ENCODE measurements at regions not wholly inside any gene's neighbourhood (a gene's known extent, or its start where the extent isn't known, plus 50 kb on each side); places are given as distances from the start of the nearest gene placed in this dataset.

GRCh38 chr16:72444696-72445095 lies 272.7 kb upstream of the PMFBP1 start:
- no peak for DNase-seq

- no peak for DNase-seq
Measured at GRCh38 chr16:72443809-72444208, 271.9 kb upstream of the PMFBP1 start.

GRCh38 chr16:72442385-72443158 lies 270.6 kb upstream of the PMFBP1 start:
- no peak for DNase-seq

DNA sequence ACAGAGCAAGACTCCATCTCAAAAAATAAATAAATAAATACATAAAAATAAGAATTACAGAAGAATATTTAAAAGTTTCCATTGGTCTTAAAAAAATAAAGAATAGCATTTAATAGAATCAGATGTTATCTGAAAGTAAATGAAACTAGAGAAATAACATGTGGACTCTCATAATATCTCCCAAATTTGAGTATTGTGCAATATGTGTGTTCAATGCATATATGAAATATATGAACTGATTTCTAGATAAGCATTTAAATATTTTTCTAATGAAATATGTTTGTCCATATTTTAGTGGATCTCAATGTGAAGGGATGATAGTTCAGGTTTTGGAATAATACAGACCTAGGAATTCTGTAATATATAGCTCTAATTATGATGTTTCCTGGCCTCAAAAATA lies 265.9 kb upstream of the PMFBP1 start:
- DNase-seq, result no peak

- DNase-seq, result no peak
Measured at GRCh38 chr16:72434159-72434558, 262.2 kb upstream of the PMFBP1 start.

- DNase-seq, result no peak
Measured at GRCh38 chr16:72430121-72430520, 258.2 kb upstream of the PMFBP1 start.

- no peak for DNase-seq
Measured at GRCh38 chr16:72429671-72430081, 257.7 kb upstream of the PMFBP1 start.

DNA sequence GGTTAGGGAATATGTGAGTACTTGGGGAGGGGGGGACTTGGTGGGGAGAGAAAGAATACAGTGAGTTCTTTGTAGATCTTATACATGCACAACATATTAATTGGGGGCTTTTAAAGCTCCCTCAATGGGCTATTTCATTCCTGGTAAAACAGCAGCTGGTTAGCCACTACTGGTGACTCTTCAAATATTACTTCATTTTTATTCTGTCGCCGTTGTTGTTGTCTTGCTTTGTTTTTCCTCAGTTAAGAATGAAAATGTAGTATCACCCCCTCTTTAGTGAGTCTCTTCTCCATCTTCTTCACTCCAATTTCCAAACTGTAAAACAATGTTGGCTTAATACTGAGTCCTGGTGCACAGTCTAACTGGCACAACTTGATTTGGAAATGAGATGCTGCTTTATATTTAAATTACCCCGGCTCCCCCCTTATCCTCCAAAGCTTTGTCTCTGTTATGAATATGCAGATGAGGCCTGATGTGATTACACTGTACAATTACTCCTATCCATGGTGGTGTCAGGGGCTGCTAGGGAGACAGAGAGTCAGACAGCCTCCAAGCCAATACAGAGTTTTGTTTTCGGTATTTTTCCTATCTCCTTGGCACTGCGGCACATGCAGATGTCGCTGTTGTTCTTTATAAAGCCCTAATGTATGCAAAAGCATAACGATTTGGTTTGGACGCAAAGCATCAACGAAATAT lies 256.9 kb upstream of the PMFBP1 start:
- no peak for DNase-seq

GRCh38 chr16:72427783-72428331 lies 255.9 kb upstream of the PMFBP1 start:
- no peak for DNase-seq

GRCh38 chr16:72427051-72427782 lies 255.3 kb upstream of the PMFBP1 start:
- DNase-seq, result no peak

GRCh38 chr16:72426386-72426785 lies 254.4 kb upstream of the PMFBP1 start:
- DNase-seq, result no peak

DNA sequence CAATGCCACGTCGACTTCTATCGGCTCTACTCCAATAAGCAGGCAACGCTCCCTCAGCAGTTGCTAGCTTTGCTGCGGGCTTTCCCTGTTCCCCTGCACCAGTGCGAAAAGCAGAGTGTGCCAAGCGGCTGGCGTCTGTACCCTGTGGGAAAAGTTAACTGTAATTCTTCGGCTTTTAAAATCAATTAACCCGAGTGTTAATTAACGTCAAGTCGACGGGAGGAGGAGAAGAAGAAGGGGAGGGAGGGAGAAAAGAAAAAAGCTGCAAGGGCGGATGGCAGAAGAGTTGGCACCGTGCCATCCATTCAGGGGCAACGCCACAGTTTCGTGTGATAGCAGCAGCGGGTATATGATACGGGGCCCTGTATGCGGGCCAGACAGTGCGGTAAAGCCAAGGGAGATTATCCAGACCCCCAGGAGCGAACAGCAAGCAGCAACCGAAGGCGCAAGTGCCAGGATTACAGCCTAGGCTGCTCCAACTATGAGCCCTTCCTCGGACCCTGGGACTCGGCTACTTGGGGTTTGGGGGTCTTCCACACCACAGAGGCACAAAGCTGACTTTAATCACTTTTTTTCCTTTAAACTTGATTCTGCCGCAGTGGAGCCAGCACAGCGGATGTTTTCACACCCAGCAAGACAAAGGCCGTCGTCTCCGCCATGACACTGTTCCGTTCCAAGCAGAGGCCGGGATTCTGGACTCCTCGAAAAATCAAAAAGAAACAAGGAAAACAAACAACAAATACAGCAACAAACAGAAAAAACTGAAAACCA lies 253.8 kb upstream of the PMFBP1 start:
- DNase-seq, result no peak

GRCh38 chr16:72424757-72425156 lies 252.8 kb upstream of the PMFBP1 start:
- no peak for DNase-seq

- no peak for DNase-seq
Measured at GRCh38 chr16:72422308-72422897, 250.4 kb upstream of the PMFBP1 start.

DNA sequence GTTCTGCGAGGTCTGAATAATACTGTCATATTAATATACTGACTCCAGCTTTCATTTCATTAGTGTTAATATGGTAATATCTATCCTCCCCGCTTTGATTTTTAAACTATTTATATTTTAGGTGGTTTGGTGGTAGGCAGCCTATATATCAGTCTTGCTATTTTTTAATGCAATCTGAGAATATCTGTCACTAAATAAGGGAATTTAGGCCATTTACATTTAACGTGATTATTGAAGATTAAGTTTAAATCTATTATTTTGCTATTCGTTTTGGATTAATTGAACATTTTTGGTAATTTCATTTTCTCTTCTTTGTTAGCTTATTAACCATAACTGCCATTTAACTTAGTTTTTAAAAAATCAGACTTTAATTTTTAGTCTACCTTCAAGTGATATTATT lies 247.7 kb upstream of the PMFBP1 start:
- DNase-seq, result no peak

GRCh38 chr16:72415379-72415778 lies 243.4 kb upstream of the PMFBP1 start:
- no peak for DNase-seq

- DNase-seq, result no peak
Measured at GRCh38 chr16:72410492-72410891, 238.5 kb upstream of the PMFBP1 start.

GRCh38 chr16:72409423-72409822 lies 237.5 kb upstream of the PMFBP1 start:
- DNase-seq, result no peak

DNA sequence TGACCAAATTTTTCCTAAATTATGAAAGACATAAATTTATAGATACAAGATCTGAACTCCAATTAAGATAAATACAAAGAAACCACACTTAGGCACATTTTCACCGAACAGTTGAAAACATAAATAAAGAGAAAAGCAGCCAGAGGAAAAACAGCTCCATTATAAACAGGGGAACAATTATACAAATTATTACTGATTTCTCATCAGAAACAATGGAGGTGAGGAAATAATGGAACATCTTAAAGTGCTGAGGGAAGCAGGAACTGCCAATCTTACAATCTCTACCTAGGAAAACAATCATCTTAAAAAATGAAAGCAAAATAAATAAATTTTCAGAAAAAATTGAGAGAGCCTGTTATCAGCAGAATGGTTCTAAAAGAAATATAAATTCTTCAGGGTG lies 234.4 kb upstream of the PMFBP1 start:
- DNase-seq, result no peak

DNA sequence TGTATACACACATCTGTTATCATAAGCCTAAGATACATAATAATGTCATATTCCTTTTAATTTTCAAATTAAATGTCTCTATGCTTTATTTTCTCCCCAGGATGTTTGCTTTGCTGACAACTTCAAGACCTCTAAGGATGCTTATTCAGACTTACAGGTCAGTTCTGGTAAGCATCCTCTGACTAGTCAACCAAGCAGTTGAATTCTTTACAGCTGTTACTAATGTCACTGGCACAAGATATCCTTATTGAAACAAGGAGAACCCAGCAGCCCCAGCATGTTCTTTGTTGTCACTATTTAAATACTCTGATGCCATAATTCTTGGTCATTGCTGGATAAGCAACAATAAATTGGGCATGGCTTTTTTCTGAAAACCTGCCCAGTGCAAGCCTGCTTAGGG lies 232.3 kb upstream of the PMFBP1 start:
- DNase-seq, result no peak

- no peak for DNase-seq
Measured at GRCh38 chr16:72401084-72401361, 229.1 kb upstream of the PMFBP1 start.

DNA sequence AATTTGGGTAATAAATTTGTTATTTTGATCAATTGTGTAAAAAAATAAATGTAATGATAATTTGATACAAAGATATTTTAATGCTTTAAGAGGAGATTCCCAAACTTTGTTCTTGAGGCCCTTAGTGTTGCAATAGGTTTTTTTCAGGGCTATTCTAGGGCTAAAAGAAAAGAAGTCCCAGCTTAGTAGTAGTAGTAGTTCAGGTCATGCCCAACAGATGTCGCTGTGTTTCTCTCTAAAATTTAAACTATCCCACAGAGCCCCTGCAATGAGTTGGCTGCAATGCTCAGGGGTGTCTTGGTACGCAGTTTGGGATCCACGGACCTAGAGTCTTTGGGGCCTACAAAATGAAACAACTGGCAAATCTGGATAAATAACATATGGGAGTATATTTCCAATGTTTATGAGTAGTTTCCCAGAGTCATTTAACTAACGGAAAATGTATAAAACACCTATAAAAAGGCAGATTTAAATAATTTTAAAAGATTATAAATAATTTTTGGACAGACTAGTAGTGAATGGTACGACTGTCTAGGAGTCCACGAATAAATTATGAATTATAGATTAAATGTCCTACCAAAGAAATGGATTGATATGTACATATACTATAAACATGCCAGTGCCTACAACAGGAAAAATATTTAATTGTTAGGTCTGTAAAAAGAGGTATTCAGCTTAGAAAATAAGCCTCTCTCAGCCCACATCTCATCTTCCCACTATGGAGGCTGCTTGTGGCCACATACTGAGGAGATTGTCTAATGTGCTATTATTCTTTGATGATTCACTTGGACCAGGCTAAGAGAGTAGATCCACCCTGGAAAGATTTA lies 228.5 kb upstream of the PMFBP1 start:
- DNase-seq, result peak; percentile 42

Measured in CD4-positive, alpha-beta T cell treated with Interleukin-17A for 1 hour (primary cell).